Central memory CD8-positive, alpha-beta T cell (primary cell): ENCODE measurements at regions not wholly inside any gene's neighbourhood (a gene's known extent, or its start where the extent isn't known, plus 50 kb on each side); places are given as distances from the start of the nearest gene placed in this dataset.

Source experiments
- ATAC-seq: fragments of 150-1000 bp; cut with Tn5 transposase; replicated peaks from 2 replicates; pipeline ENCODE4 v1.10.0; 2022; ENCODE audit warnings: mild to moderate bottlenecking, moderate FRiP score, moderate number of reproducible peaks; ENCODE audit not compliant: poor library complexity, severe bottlenecking; ENCODE audit errors: extremely low read depth
- DNase-seq, 2 donors: peaks; one replicate each; pipeline ENCODE4 v3.0.0; 2021; ENCODE audit warnings: low spot score in 2 of 2
- H3K27ac Mint-ChIP-seq: one replicate; pipeline ENCODE4 v1.8.0; 2022; ENCODE audit warnings: low read depth, mild to moderate bottlenecking, moderate library complexity, mixed read lengths
- H3K27me3 Mint-ChIP-seq: one replicate; pipeline ENCODE4 v1.8.0; 2022; ENCODE audit warnings: mixed read lengths
- H3K36me3 Mint-ChIP-seq: one replicate; pipeline ENCODE4 v1.8.0; 2022; ENCODE audit warnings: mild to moderate bottlenecking, moderate library complexity, mixed read lengths; ENCODE audit not compliant: insufficient read depth
- H3K4me1 Mint-ChIP-seq: one replicate; pipeline ENCODE4 v1.8.0; 2022; ENCODE audit warnings: mixed read lengths
- H3K4me3 Mint-ChIP-seq: one replicate; pipeline ENCODE4 v1.8.0; 2022; ENCODE audit warnings: mild to moderate bottlenecking, moderate library complexity, mixed read lengths
- H3K9me3 Mint-ChIP-seq: one replicate; pipeline ENCODE4 v1.8.0; 2022; ENCODE audit warnings: mixed read lengths

DNA sequence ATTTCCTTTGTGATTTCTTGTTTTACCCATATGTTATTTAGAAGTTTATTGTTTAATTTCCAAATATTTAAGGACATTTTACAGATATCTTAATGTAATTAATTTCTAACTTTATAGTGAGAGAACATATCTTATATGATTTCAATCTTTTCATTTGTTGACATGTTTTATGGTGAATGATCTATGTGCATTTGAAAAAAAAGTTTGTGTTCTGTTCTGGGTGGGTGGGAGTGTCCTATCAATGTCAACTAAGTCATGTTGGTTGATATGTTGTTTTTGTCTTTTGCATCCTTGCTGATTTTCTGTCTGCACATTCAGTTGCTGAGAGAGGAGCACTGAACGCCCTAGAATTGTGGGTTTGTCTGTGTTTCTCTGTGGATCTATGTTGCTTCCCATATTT, 50.3 kb upstream of the CBFA2T3 start:
- Mint-ChIP-seq H3K9me3 (peaks cover 22% of the 10 kb centered on the region), H3K4me1 (peaks cover 37% of the 10 kb centered on the region), H3K27ac (peak overlapping the region; percentile 32), H3K36me3 (peaks cover 3% of the 10 kb centered on the region), H3K4me3 (no peak overlapping the region), H3K27me3 (no peaks in the 10 kb centered on the region)
- ATAC-seq (no peak), DNase-seq (no peak)

DNA sequence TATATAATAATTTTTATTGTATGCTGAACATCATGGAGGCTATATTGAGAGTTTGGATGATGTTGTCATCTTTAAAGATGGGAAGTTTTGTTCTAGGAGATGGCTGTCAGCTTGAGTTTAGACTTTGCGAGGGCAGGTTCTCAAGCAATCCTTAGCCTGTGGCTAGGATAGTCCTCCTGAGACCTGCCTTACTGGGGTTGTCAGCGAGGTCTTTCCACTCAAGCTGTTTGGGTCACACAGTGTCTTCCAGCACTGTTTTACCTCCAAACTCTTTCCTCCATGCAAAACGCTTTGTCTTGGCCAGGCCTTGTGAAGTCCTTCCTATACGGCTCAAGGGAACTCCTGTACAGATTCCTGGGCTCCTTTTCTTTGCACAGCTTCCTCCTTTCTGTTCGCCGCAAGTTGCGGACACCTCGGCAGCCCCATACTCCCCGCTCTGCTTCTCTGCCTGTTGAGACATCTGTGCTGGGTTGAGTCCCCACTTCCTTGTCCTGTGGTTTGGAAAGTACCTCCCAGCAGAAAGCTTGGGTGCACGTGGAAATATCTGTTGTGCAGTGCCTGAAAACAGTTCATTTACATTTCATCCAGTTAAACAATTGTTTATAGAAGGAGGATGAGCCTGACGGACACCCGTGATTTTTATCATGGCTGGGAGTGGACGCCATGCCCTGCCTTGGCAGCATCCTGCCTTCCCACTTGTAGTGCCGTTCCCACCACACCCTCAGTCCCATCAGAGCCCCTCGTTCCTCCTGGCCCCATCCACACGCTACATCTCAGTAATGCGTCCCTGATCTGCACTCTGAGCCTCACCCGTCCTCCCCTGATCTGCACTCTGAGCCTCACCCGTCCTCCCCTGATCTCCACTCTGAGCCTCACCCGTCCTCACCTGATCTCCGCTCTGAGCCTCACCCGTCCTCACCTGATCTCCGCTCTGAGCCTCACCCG, 55.0 kb upstream of the CBFA2T3 start:
- DNase-seq (peak in 1 of 2 donors; percentile 57), ATAC-seq (peak; percentile 99)
- H3K9me3 Mint-ChIP-seq = peaks cover 12% of the 10 kb centered on the region
- peak overlapping the region; percentile 42 for H3K27ac Mint-ChIP-seq
- H3K36me3 Mint-ChIP-seq = no peaks in the 10 kb centered on the region
- peak overlapping the region; percentile 60 for H3K4me3 Mint-ChIP-seq
- peaks cover 18% of the 10 kb centered on the region for H3K4me1 Mint-ChIP-seq
- peaks cover 11% of the 10 kb centered on the region for H3K27me3 Mint-ChIP-seq

DNA sequence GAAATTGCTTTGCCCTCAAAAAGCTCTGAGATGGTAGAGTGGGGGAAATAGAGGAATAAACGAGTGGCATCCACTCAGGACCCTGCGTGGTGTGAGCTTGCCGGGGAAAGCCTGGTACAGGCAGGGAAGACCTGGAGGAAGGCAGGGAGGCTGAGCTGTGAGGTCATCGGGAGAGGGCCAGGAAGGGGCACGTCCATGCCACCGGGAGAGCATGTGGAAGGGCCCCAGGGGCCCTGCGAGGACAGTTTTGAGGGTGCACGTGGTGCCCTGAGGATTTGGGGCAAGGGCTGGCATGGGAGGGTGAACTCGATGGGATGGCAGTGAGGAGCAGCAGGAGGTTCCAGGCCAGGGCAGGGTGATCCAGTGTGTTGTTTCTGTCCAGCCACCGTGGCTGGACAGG, 56.3 kb upstream of the CBFA2T3 start:
- Mint-ChIP-seq H3K36me3 (peaks cover 1% of the 10 kb centered on the region), H3K9me3 (peaks cover 6% of the 10 kb centered on the region), H3K4me1 (peaks cover 16% of the 10 kb centered on the region), H3K4me3 (no peak overlapping the region), H3K27me3 (peaks cover 24% of the 10 kb centered on the region), H3K27ac (peak overlapping the region; percentile 72)
- ATAC-seq (no peak), DNase-seq (no peak)

DNA sequence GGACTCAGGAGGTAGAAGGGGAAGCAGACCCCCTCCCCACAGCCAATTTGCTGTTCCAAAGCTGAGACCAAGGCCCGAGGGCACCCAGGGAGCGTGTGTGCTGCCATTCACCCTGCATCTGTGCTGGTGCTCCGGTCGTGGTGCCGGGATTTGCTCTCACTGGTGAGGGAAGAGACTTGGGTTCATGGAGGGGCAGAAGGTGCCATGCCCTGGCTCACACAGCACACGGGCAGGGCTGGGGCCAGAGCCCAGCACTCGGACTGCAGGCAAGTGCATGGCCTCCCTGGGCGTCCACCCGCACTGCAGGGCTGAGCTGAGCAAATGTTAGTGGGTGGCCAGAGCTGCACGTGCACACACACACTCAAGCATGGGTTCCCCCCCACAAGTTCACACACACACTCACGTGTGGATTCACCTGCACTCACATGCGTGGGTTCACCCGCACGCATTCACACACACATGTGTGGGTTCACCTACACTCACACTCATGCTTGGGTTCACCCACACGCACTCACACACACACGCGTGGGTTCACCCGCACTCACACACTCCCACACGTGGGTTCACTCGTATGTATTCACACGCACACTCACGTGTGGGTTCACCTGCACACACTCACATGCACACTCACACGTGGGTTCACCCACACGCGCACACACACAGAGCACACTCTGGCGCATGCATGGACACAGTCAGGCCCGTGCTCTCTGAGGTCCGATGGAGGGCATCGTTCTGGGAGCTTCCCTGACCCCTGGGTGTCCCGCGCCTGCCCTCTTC, 57.0 kb upstream of the CBFA2T3 start:
- no peak for ATAC-seq
- H3K36me3 Mint-ChIP-seq = peaks cover 1% of the 10 kb centered on the region
- H3K27ac Mint-ChIP-seq = no peak overlapping the region
- peaks cover 6% of the 10 kb centered on the region for H3K9me3 Mint-ChIP-seq
- no peak for DNase-seq
- no peak overlapping the region for H3K4me3 Mint-ChIP-seq
- H3K4me1 Mint-ChIP-seq = peaks cover 16% of the 10 kb centered on the region
- H3K27me3 Mint-ChIP-seq = peaks cover 26% of the 10 kb centered on the region

DNA sequence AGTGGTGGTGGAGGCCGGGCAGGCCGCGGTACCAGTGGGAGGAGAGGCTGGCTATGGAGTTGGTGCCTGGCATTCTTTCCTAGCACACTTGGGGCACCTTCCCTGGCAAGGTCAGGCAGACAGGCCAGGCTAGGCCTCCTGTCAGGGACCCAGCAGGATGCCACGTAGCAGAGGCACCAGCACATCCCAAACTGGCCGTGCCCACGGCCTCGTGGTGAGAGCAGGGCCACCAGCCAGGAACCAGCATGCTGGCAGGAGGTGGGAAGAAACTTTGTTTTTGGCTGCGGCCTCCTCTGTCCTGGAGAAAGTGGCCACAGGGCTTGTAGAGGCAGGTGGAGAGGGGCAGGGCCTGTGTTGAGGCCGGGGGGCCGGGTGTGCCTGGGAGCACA, 57.6 kb upstream of the CBFA2T3 start:
- DNase-seq (no peak), ATAC-seq (no peak)
- Mint-ChIP-seq H3K36me3 (peaks cover 1% of the 10 kb centered on the region), H3K9me3 (peaks cover 6% of the 10 kb centered on the region), H3K27me3 (peaks cover 26% of the 10 kb centered on the region), H3K4me1 (peaks cover 16% of the 10 kb centered on the region), H3K27ac (no peak overlapping the region), H3K4me3 (no peak overlapping the region)

DNA sequence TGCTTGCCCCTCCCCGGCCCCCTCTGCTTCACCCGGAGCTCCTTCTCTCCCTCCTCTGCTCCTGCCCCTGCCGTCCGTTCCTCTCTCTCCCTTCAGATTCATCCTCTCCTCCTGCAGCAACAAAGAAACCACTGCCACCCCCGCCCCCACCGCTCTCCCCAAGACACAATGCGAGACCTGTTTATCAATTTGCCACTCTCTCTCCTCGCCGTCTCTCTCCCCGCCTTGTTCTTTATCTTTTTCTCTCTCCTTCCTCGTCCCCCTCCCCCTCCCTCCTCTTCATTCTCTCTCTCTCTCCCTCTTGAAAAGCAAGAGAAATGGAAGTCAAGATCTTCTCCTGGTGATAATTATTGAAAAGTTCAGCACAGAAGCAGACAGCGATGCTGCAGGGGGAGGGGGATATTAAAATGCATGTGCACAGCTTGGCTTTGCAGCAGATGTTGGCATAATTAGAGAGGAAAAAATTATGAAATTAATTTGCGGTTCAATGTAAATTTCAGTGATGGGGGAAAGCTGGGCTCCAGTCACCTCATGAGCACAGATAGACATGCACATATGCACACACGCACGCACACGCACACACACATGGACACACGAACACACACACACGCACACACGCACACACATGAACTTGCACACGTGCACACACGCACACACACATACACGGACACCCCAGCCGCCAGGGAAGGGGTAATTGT, 58.1 kb upstream of the CBFA2T3 start:
- H3K4me3 Mint-ChIP-seq = no peak overlapping the region
- no peak overlapping the region for H3K27ac Mint-ChIP-seq
- peaks cover 26% of the 10 kb centered on the region for H3K27me3 Mint-ChIP-seq
- peaks cover 1% of the 10 kb centered on the region for H3K36me3 Mint-ChIP-seq
- peaks cover 16% of the 10 kb centered on the region for H3K4me1 Mint-ChIP-seq
- H3K9me3 Mint-ChIP-seq = peaks cover 6% of the 10 kb centered on the region
- no peak for DNase-seq
- no peak for ATAC-seq

DNA sequence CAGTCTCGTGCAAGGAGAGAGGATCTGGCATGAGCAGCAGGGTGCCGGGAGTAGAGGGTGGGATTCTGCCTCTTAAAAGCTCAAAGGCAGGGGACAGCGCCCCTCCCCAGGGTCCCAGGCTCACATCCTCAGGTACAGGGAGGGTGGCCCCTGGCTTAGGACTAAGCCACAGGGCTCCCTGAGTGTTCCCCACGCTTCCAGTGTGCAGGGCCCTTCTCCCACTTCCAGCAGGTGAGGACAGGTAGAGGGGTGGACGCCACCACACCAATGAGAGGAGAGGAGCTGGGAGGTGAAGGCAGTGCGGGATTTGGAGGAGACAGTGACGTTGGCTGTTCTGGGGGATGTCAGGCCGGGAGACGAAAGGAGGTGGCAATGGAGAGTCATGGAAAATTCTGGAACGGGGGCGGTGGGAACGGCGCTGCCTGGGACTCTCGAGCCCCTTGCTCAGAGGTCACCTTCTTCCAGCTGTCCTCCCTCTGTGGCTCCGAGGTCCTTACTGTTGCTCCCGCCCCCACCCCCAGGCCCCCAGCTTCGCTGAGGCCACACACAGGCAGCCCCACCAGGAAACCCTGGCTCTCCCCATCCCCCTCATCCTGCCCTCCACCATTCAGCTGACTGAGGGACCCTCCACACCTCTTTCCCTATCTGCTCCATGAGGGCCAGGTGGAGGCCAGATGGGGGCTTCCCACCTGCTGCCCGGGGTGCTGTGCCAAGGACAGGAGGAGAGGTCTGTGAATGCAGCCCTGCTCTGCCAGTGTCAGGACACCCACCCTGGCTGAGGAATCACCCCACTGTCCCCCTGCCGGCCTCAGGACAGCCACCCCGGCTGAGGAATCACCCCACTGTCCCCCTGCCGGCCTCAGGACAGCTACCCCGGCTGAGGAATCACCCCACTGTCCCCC, 57.7 kb upstream of the ACSF3 start:
- Mint-ChIP-seq H3K36me3 (peaks cover 1% of the 10 kb centered on the region), H3K27me3 (peaks cover 32% of the 10 kb centered on the region), H3K27ac (no peak overlapping the region), H3K9me3 (peaks cover 6% of the 10 kb centered on the region), H3K4me3 (no peak overlapping the region), H3K4me1 (peaks cover 16% of the 10 kb centered on the region)
- DNase-seq = no peak
- ATAC-seq = no peak

DNA sequence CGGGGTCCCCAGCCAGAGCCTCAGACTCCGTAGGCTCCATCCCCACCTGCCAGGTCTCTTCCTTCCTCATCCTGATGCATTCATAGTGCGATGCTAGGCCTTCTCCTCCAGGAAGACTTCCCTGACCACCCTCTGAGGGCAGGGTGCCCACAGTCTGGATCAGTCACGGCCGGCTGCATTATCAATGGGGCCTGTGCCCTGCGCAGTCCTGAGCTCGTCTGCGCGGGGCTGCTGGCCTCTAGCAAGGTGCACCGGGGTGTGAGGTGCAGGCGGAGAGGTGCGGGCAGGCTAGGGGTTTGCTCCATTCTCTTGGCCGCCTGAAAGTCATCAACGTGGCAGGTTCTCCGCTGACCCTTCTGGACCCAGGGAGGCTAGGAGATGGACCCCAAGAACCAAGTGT, 56.9 kb upstream of the ACSF3 start:
- no peak overlapping the region for H3K27ac Mint-ChIP-seq
- no peak overlapping the region for H3K4me3 Mint-ChIP-seq
- DNase-seq = no peak
- ATAC-seq = no peak
- peaks cover 1% of the 10 kb centered on the region for H3K36me3 Mint-ChIP-seq
- H3K27me3 Mint-ChIP-seq = peaks cover 36% of the 10 kb centered on the region
- peaks cover 10% of the 10 kb centered on the region for H3K4me1 Mint-ChIP-seq
- H3K9me3 Mint-ChIP-seq = no peaks in the 10 kb centered on the region

DNA sequence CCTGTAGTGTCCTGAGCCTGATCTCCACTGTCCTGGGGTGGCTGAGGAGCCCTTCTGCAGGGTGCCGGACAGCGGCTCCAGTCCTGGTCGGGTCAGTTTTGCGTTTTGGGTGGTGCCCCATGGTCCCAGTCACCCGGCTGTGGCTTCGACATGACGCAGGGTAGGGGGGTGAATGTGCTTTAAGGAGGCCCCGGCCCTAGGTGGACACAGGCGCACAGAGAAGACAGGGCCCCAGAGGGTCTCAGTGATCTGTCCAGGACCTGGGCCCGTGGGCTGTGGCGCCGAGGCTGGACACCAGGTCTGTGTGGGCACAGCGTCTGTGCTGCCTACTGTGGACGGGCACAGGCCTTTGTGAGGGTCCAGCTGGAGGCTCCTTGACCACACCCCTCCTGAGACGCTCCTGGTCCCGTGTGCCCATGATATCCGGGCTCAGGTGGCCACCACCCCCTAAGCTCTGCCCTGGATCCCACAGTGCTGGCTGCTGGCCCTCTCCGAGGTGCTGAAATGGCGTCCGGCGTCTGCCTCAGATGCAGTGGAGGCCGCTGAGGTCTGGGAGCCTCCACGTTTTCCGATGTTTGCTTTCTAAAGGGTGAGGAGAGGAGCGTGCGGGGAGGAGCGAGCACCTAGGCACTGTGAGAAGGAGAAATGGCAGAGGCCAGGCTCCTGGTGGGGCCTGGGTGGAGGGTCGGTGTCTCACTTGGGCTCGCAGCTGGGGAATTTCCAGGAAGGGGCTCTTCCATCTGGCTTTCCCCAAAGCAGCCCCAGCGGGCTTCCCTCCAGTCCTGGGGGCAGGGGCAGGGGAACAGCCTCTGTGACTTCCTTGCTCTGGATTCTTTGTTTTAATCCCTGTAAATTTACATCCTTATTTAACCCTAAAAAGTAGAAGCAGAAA, 56.1 kb upstream of the ACSF3 start:
- Mint-ChIP-seq H3K27ac (no peak overlapping the region), H3K9me3 (no peaks in the 10 kb centered on the region), H3K36me3 (peaks cover 1% of the 10 kb centered on the region), H3K4me3 (no peak overlapping the region), H3K27me3 (peaks cover 36% of the 10 kb centered on the region), H3K4me1 (peaks cover 3% of the 10 kb centered on the region)
- no peak for ATAC-seq
- DNase-seq = no peak

DNA sequence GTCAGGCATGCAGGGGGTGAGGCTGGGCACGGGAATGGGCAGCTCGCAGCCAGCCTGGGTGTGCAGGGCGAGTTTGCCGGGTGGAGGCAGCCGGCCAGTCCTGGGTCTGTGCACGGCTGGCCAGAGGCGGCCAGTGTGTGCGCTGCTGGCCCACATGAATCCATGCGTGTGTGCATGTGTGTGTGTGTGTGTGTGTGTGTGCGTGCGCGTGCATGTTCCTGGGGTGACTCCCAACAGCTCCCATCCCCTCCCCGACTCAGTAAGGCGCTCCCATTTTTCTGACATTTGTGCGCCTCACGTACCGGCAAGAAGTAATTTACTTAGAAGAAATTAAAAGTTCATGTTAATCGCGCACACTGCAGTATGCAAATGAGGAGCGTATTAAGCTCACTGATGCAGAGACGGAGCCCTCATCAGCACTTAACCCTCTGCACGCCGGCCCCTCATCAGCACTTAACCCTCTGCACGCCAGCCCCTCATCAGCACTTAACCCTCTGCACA, 55.4 kb upstream of the ACSF3 start:
- no peak for ATAC-seq
- peaks cover 1% of the 10 kb centered on the region for H3K36me3 Mint-ChIP-seq
- H3K27ac Mint-ChIP-seq = no peak overlapping the region
- no peak for DNase-seq
- no peak overlapping the region for H3K4me3 Mint-ChIP-seq
- no peaks in the 10 kb centered on the region for H3K9me3 Mint-ChIP-seq
- no peaks in the 10 kb centered on the region for H3K4me1 Mint-ChIP-seq
- peaks cover 36% of the 10 kb centered on the region for H3K27me3 Mint-ChIP-seq
